K562 (cell line): ENCODE measurements at regions not wholly inside any gene's neighbourhood (a gene's known extent, or its start where the extent isn't known, plus 50 kb on each side); places are given as distances from the start of the nearest gene placed in this dataset.

Source experiments
- ATAC-seq: fragments of 200-7000 bp; cut with Tn5 transposase; 3 replicates; pipeline ENCODE4 v1.9.1; 2020; ENCODE audit warnings: moderate library complexity
- BruUV-seq: library from RNA; stranded (reverse); fragments of 400-500 nt; replicated peaks from 2 replicates; lab custom pipeline; 2021; lab: Mats Ljungman, UMichigan
- CTCF ChIA-PET: fragments of 300-600 bp; formaldehyde crosslinking; extraction: SDS; loops from one replicate; lab custom pipeline; 2021; ENCODE audit warnings: low intra/inter-chr PET ratio; lab: Yijun Ruan, JAX
- POLR2A ChIA-PET: fragments of 300-600, 350-650 bp; sonication (Branson Sonifier 250); formaldehyde crosslinking; extraction: SDS; loops from one replicate; lab custom pipeline; 2021; ENCODE audit warnings: antibody characterized with exemption, inconsistent platforms; lab: Yijun Ruan, JAX
- DNase-seq, 4 experiments: peaks; one replicate each; pipeline versions ENCODE4 v3.0.0 to v3.0.0-alpha.2; 2011 to 2018; ENCODE audit warnings: low spot score in 3 of 4, mixed read lengths in 3 of 4; ENCODE audit errors: extremely low read depth in 1 of 4
- FAIRE-seq: peaks from 2 replicates; lab custom pipeline; 2011; peaks lifted over from hg19 to GRCh38; lab: Jason Lieb, UNC
- H2AFZ ChIP-seq: 2 replicates; pipeline ENCODE4 v1.6.0; 2011; ENCODE audit warnings: low read depth, low read length, control low read depth, inconsistent platforms
- H3K27ac ChIP-seq: fragments of 200-600 bp; 3 replicates; pipeline ENCODE4 v1.8.0; 2011; ENCODE audit warnings: low read depth, mild to moderate bottlenecking, control low read depth, inconsistent platforms, low read length, moderate library complexity, mixed read lengths; ENCODE audit errors: extremely low read depth
- H3K27me3 ChIP-seq, 2 experiments: fragments of 300-600 bp in 1 of 2; 2 replicates in 1 of 2; 3 replicates in 1 of 2; pipeline versions ENCODE4 v1.6.0 to v1.8.0; 2011; ENCODE audit warnings: inconsistent platforms in 2 of 2, low read length in 2 of 2, mild to moderate bottlenecking in 1 of 2, mixed read lengths in 1 of 2, moderate library complexity in 1 of 2; ENCODE audit not compliant: control insufficient read depth in 2 of 2, insufficient read depth in 2 of 2
- H3K36me3 ChIP-seq: fragments of 300-600 bp; 3 replicates; pipeline ENCODE4 v1.8.0; 2011; ENCODE audit warnings: mild to moderate bottlenecking, low read length, inconsistent platforms; ENCODE audit not compliant: control insufficient read depth, insufficient read depth
- H3K4me1 ChIP-seq, 2 experiments: fragments of 200-600 bp in 1 of 2; replicated peaks in 1 of 2; 2 replicates in 1 of 2; 3 replicates in 1 of 2; pipeline versions ENCODE4 v1.5.1 to v1.8.0; 2011; ENCODE audit warnings: inconsistent platforms in 2 of 2, low read length in 2 of 2, mild to moderate bottlenecking in 1 of 2, mixed read lengths in 1 of 2, moderate library complexity in 1 of 2; ENCODE audit not compliant: control insufficient read depth in 2 of 2, insufficient read depth in 2 of 2
- H3K4me2 ChIP-seq: 2 replicates; pipeline ENCODE4 v1.6.1; 2011; ENCODE audit warnings: low read length, control low read depth, inconsistent platforms, mixed read lengths; ENCODE audit not compliant: insufficient read depth
- H3K4me3 ChIP-seq: fragments of 200-600 bp; sonication (generic), shearing (Covaris generic); 2 replicates; pipeline ENCODE4 v1.5.1; 2016; ENCODE audit warnings: control low read depth, inconsistent platforms
- H3K79me2 ChIP-seq: fragments of 200-600 bp; 3 replicates; pipeline ENCODE4 v1.8.0; 2011; ENCODE audit warnings: low read length, inconsistent platforms; ENCODE audit not compliant: control insufficient read depth, insufficient read depth
- H3K9ac ChIP-seq, 2 experiments: 2 replicates each; pipeline versions ENCODE4 v1.6.0 to v1.6.1; 2011; ENCODE audit warnings: low read depth in 2 of 2, low read length in 2 of 2, control low read depth in 1 of 2, inconsistent platforms in 1 of 2, mild to moderate bottlenecking in 1 of 2, mixed read lengths in 1 of 2; ENCODE audit not compliant: insufficient read depth in 1 of 2
- H3K9me1 ChIP-seq: one replicate; pipeline ENCODE4 v1.6.0; 2011; ENCODE audit warnings: inconsistent platforms, mild to moderate bottlenecking, low read length, moderate library complexity; ENCODE audit not compliant: control insufficient read depth, insufficient read depth
- H3K9me3 ChIP-seq: replicated peaks from 2 replicates; pipeline ENCODE4 v1.5.1; 2011; ENCODE audit warnings: low read depth, low read length, inconsistent platforms; ENCODE audit not compliant: control insufficient read depth, insufficient read depth
- H4K20me1 ChIP-seq: replicated peaks from 2 replicates; pipeline ENCODE4 v1.6.1; 2011; ENCODE audit warnings: low read length, inconsistent platforms, mixed read lengths; ENCODE audit not compliant: control insufficient read depth, insufficient read depth
- CEBPG ChIP-seq, 3 experiments: fragments of 200-800 bp in 1 of 3; sonication (Bioruptor generic) in 1 of 3; sonication (generic) in 1 of 3; formaldehyde crosslinking in 1 of 3; IDR thresholded peaks in 2 of 3; conservative IDR thresholded peaks in 1 of 3; 2 replicates each; pipeline versions ENCODE4 v1.6.1 to v1.8.0; 2016 to 2022; ENCODE audit warnings: missing compliant biosample characterization in 2 of 3, missing genetic modification characterization in 2 of 3, mild to moderate bottlenecking in 1 of 3, missing genetic modification reagents in 1 of 3
- ELF1 ChIP-seq: fragments of 200-800 bp; sonication (Bioruptor generic); IDR thresholded peaks from 2 replicates; pipeline ENCODE4 v1.6.1; 2016; ENCODE audit warnings: missing genetic modification characterization, missing compliant biosample characterization
- FOXA1 ChIP-seq: fragments of 450-650 bp; IDR thresholded peaks from 2 replicates; pipeline ENCODE4 v1.6.1; 2016; ENCODE audit warnings: mild to moderate bottlenecking, borderline replicate concordance
- HSF4 ChIP-seq: fragments of 250-450 bp; sonication (Bioruptor Pico); IDR thresholded peaks from 2 replicates; pipeline ENCODE4 v2.1.2; 2022; ENCODE audit warnings: mild to moderate bottlenecking, moderate library complexity, borderline replicate concordance
- POLR2AphosphoS5 ChIP-seq: IDR thresholded peaks from 2 replicates; pipeline ENCODE4 v1.6.1; 2011; ENCODE audit warnings: mild to moderate bottlenecking, low read depth, low read length, moderate library complexity; ENCODE audit not compliant: control insufficient read depth, insufficient read depth
- ZKSCAN3 ChIP-seq: fragments of 250-450 bp; sonication (Bioruptor Pico); IDR thresholded peaks from 2 replicates; pipeline ENCODE4 v1.4.0; 2020
- ZNF316 ChIP-seq: fragments of 450-650 bp; IDR thresholded peaks from 2 replicates; pipeline ENCODE4 v1.6.1; 2016
- WGBS: fragments of 100-300 bp; shearing (Covaris generic); methylation state at CpG from one replicate; pipeline ENCODE4 v1.1.6; 2016; ENCODE audit warnings: low coverage, mixed read lengths; ENCODE audit not compliant: insufficient coverage; ENCODE audit errors: missing lambda C conversion rate; 5-methylcytosine and 5-hydroxymethylcytosine counted together
- in situ Hi-C: fragments of 300-500 bp; cut with MboI; formaldehyde crosslinking; loops from 4 replicates; pipeline ENCODE4 v1.15.0; 2018; ENCODE audit warnings: inconsistent platforms, mixed read lengths
- intact Hi-C: fragments of 100-400 bp; cut with micrococcal nuclease; formaldehyde crosslinking; loops from 2 replicates; pipeline ENCODE4 v1.14.2; 2022
- TF ChIP-seq, protein P1 (sequence below): fragments of 250-450 bp; sonication (Bioruptor Pico); IDR thresholded peaks from 2 replicates; pipeline ENCODE4 v1.4.0; 2020; ENCODE audit warnings: borderline replicate concordance
- TF ChIP-seq, protein P2 (sequence below): fragments of 450-650 bp; IDR thresholded peaks from 2 replicates; pipeline ENCODE4 v1.6.1; 2017; ENCODE audit warnings: antibody characterized with exemption, mild to moderate bottlenecking
- TF ChIP-seq, protein P3 (sequence below): fragments of 450-650 bp; IDR thresholded peaks from 2 replicates; pipeline ENCODE4 v1.6.1; 2018; ENCODE audit warnings: mild to moderate bottlenecking, low read depth; ENCODE audit not compliant: partially characterized antibody
- TF ChIP-seq, protein P4 (sequence below): fragments of 250-450 bp; sonication (Bioruptor Pico); IDR thresholded peaks from 2 replicates; pipeline ENCODE4 v1.5.0; 2020; ENCODE audit warnings: mild to moderate bottlenecking, borderline replicate concordance

DNA sequence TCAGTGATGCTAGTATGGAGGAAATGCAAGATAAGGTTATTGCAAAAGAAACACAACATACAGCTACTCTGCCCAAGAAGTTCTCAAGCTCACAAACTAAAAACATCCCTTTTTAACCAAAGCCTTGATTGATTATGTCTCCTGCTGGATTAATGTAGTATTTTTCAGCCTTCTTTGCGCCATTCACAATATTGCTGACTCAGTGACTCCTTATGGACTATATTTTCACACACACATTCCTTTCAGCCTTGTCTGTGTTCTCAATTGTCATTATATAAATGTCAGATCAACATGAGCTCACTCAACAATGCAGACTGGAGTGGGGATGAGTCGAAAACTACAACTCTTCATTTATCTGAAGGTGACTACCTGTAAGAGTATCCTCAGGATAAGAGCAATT lies 579.3 kb upstream of the CDH8 start (continued):
- TF ChIP-seq HSF4 (CRISPR knock-in tag) (no peak), ZNF316 (peak; percentile 26; the same call in 1 of the 2 replicates)
- TF ChIP-seq, protein P1, sequence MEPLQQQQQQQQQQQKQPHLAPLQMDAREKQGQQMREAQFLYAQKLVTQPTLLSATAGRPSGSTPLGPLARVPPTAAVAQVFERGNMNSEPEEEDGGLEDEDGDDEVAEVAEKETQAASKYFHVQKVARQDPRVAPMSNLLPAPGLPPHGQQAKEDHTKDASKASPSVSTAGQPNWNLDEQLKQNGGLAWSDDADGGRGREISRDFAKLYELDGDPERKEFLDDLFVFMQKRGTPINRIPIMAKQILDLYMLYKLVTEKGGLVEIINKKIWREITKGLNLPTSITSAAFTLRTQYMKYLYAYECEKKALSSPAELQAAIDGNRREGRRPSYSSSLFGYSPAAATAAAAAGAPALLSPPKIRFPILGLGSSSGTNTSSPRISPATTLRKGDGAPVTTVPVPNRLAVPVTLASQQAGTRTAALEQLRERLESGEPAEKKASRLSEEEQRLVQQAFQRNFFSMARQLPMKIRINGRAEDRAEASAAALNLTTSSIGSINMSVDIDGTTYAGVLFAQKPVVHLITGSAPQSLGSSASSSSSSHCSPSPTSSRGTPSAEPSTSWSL (CRISPR knock-in tag), result no peak

DNA sequence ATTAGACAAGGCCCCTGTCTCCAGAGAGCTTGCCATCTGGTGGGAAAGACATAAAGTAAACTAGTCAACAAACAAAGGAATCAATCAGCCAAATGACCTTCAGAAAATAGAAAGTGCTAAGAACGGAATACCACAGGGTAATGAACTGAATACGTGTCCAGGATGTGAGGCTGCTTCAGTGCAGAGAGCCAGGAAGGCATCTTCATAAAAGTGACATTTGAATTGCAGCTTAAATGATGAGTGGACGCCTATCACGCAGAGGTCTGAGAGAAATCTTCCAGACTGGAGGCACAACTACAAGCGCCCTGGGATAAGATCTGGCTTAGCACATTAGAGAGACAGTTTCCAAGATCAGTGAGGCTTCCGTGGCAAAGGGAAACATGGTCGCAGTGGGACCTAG lies 574.1 kb upstream of the CDH8 start:
- no peaks in the 10 kb centered on the region for H3K79me2 ChIP-seq
- DNase-seq (no peak), ATAC-seq (no peak), FAIRE-seq (no peak)
- no peaks in the 10 kb centered on the region for H3K9me1 ChIP-seq
- no peak overlapping the region for H3K4me2 ChIP-seq
- no peak overlapping the region for H3K27ac ChIP-seq
- CTCF ChIA-PET, result no interaction called here
- H3K9ac ChIP-seq, result no peak overlapping the region
- no peaks in the 10 kb centered on the region for H3K4me1 ChIP-seq
- WGBS, result 0% methylated on average over 7 of the region's 7 CpGs
- intact Hi-C loops, result no loop called here
- no peaks in the 10 kb centered on the region for H3K36me3 ChIP-seq
- no peak overlapping the region for H2AFZ ChIP-seq
- H3K9me3 ChIP-seq, result no peaks in the 10 kb centered on the region
- POLR2A ChIA-PET, result no interaction called here
- H3K27me3 ChIP-seq, result no peaks in the 10 kb centered on the region
- in situ Hi-C loops, result no loop called here
- no TSS peak for BruUV-seq
- no peaks in the 10 kb centered on the region for H4K20me1 ChIP-seq
- no peak overlapping the region for H3K4me3 ChIP-seq
- TF ChIP-seq, protein P2, sequence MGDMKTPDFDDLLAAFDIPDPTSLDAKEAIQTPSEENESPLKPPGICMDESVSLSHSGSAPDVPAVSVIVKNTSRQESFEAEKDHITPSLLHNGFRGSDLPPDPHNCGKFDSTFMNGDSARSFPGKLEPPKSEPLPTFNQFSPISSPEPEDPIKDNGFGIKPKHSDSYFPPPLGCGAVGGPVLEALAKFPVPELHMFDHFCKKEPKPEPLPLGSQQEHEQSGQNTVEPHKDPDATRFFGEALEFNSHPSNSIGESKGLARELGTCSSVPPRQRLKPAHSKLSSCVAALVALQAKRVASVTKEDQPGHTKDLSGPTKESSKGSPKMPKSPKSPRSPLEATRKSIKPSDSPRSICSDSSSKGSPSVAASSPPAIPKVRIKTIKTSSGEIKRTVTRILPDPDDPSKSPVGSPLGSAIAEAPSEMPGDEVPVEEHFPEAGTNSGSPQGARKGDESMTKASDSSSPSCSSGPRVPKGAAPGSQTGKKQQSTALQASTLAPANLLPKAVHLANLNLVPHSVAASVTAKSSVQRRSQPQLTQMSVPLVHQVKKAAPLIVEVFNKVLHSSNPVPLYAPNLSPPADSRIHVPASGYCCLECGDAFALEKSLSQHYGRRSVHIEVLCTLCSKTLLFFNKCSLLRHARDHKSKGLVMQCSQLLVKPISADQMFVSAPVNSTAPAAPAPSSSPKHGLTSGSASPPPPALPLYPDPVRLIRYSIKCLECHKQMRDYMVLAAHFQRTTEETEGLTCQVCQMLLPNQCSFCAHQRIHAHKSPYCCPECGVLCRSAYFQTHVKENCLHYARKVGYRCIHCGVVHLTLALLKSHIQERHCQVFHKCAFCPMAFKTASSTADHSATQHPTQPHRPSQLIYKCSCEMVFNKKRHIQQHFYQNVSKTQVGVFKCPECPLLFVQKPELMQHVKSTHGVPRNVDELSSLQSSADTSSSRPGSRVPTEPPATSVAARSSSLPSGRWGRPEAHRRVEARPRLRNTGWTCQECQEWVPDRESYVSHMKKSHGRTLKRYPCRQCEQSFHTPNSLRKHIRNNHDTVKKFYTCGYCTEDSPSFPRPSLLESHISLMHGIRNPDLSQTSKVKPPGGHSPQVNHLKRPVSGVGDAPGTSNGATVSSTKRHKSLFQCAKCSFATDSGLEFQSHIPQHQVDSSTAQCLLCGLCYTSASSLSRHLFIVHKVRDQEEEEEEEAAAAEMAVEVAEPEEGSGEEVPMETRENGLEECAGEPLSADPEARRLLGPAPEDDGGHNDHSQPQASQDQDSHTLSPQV, result no peak
- TF ChIP-seq FOXA1 (no peak), ZKSCAN3 (no peak), POLR2AphosphoS5 (no peak), ELF1 (tag) (no peak), CEBPG (CRISPR knock-in tag; IDR thresholded peaks at IDR 0.05) (no peak), CEBPG (tag; conservative IDR thresholded peaks at IDR 0.05 in 1 of 2, IDR thresholded peaks at IDR 0.05 in 1 of 2) (no peak)
- TF ChIP-seq, protein P3, sequence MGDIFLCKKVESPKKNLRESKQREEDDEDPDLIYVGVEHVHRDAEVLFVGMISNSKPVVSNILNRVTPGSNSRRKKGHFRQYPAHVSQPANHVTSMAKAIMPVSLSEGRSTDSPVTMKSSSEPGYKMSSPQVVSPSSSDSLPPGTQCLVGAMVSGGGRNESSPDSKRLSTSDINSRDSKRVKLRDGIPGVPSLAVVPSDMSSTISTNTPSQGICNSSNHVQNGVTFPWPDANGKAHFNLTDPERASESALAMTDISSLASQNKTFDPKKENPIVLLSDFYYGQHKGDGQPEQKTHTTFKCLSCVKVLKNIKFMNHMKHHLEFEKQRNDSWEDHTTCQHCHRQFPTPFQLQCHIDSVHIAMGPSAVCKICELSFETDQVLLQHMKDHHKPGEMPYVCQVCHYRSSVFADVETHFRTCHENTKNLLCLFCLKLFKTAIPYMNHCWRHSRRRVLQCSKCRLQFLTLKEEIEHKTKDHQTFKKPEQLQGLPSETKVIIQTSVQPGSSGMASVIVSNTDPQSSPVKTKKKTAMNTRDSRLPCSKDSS, result no peak
- TF ChIP-seq, protein P4, sequence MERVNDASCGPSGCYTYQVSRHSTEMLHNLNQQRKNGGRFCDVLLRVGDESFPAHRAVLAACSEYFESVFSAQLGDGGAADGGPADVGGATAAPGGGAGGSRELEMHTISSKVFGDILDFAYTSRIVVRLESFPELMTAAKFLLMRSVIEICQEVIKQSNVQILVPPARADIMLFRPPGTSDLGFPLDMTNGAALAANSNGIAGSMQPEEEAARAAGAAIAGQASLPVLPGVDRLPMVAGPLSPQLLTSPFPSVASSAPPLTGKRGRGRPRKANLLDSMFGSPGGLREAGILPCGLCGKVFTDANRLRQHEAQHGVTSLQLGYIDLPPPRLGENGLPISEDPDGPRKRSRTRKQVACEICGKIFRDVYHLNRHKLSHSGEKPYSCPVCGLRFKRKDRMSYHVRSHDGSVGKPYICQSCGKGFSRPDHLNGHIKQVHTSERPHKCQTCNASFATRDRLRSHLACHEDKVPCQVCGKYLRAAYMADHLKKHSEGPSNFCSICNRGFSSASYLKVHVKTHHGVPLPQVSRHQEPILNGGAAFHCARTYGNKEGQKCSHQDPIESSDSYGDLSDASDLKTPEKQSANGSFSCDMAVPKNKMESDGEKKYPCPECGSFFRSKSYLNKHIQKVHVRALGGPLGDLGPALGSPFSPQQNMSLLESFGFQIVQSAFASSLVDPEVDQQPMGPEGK (CRISPR knock-in tag), result no peak
